Karpas-422 (cell line): ENCODE measurements at regions not wholly inside any gene's neighbourhood (a gene's known extent, or its start where the extent isn't known, plus 50 kb on each side); places are given as distances from the start of the nearest gene placed in this dataset.

Experiments used
- DNase-seq: peaks from one replicate; pipeline ENCODE4 v3.0.0-alpha.2; 2015
- H2AFZ ChIP-seq: fragments of 200-600 bp; sonication (generic); 2 replicates; pipeline ENCODE4 v1.6.1; 2014; ENCODE audit warnings: antibody characterized with exemption, low read length, mixed read lengths
- H3K27ac ChIP-seq: fragments of 200-600 bp; sonication (generic); 2 replicates; pipeline ENCODE4 v1.5.1; 2014; ENCODE audit warnings: mild to moderate bottlenecking, low read length, moderate library complexity
- H3K27me3 ChIP-seq: fragments of 200-600 bp; sonication (generic); 2 replicates; pipeline ENCODE4 v1.6.1; 2014; ENCODE audit warnings: low read length, mixed read lengths
- H3K36me3 ChIP-seq: fragments of 200-600 bp; sonication (generic); 2 replicates; pipeline ENCODE4 v1.6.1; 2014; ENCODE audit warnings: low read length, mixed read lengths; ENCODE audit not compliant: insufficient read depth
- H3K4me1 ChIP-seq: fragments of 200-600 bp; sonication (generic); 2 replicates; pipeline ENCODE4 v1.6.1; 2014; ENCODE audit warnings: mild to moderate bottlenecking, low read length, mixed read lengths
- H3K4me2 ChIP-seq: fragments of 200-600 bp; sonication (generic); 2 replicates; pipeline ENCODE4 v1.6.1; 2014; ENCODE audit warnings: low read length, low read depth, mild to moderate bottlenecking; ENCODE audit not compliant: poor library complexity, severe bottlenecking
- H3K4me3 ChIP-seq: fragments of 200-600 bp; sonication (generic); 2 replicates; pipeline ENCODE4 v1.5.1; 2014; ENCODE audit warnings: mild to moderate bottlenecking, antibody characterized with exemption, low read length, mixed read lengths
- H3K79me2 ChIP-seq: fragments of 200-600 bp; sonication (generic); 2 replicates; pipeline ENCODE4 v1.6.1; 2014; ENCODE audit warnings: mild to moderate bottlenecking, low read length, mixed read lengths
- H3K9ac ChIP-seq: fragments of 200-600 bp; sonication (generic); 2 replicates; pipeline ENCODE4 v1.6.0; 2014; ENCODE audit warnings: low read length
- H3K9me2 ChIP-seq: fragments of 200-600 bp; sonication (generic), shearing (Covaris generic); replicated peaks from 2 replicates; pipeline ENCODE4 v1.6.0; 2014; ENCODE audit warnings: mild to moderate bottlenecking, low read length, moderate library complexity; ENCODE audit not compliant: insufficient read depth
- H3K9me3 ChIP-seq: fragments of 300-700, 200-600 bp; sonication (generic); 2 replicates; pipeline ENCODE4 v1.6.1; 2014; ENCODE audit warnings: low read length, mixed read lengths
- H4K20me1 ChIP-seq: fragments of 200-600 bp; sonication (generic); 2 replicates; pipeline ENCODE4 v1.6.1; 2014; ENCODE audit warnings: mild to moderate bottlenecking, antibody characterized with exemption, low read length, low read depth; ENCODE audit not compliant: insufficient read depth

DNA sequence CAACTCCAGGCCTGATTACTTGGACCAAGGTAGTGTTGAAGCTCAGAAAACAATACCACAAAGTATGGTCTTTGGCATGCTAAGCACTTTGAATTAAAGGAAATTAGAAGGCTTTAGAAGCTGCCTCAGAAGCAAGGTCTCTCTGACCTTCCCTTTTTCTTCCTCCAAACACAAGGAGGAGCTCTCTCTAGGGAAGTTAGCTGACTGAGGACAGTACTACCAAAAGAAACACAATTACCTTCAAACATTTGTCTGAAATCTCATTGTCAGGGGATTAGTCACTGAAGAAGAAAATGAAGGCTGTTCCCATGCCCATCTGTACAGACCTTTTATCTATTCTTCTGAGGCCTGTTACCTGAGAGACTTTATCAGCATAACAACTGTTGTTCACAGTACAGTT, 279.3 kb downstream of the CDH20 start:
- H3K9ac ChIP-seq = no peak overlapping the region
- no peaks in the 10 kb centered on the region for H3K9me3 ChIP-seq
- H3K9me2 ChIP-seq = no peaks in the 10 kb centered on the region
- no peak overlapping the region for H3K4me2 ChIP-seq
- no peak overlapping the region for H3K4me3 ChIP-seq
- no peak overlapping the region for H2AFZ ChIP-seq
- no peaks in the 10 kb centered on the region for H3K4me1 ChIP-seq
- no peaks in the 10 kb centered on the region for H3K79me2 ChIP-seq
- H3K36me3 ChIP-seq = no peaks in the 10 kb centered on the region
- H4K20me1 ChIP-seq = no peaks in the 10 kb centered on the region
- no peak for DNase-seq
- no peak overlapping the region for H3K27ac ChIP-seq
- H3K27me3 ChIP-seq = no peaks in the 10 kb centered on the region

DNA sequence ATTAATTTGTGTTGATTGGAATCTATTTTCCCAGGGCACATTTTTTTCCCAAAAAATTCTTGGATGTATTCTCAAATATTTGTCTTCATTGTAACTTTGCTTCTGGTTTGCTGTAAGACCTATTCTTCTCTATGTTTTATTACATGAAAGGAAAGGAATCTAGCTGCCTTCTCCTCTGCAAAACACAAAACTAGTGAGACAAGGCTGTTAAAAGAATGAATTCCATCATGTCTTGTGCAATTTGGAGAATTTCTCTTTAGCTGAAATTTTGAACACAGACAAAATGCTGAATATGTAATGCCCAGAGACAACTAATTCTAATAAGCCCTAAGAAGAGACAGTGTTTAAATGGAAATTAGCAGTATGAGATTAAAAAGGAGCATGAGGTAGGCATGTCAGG, 275.9 kb downstream of the CDH20 start:
- H3K4me1 ChIP-seq = no peaks in the 10 kb centered on the region
- DNase-seq = no peak
- H3K36me3 ChIP-seq = no peaks in the 10 kb centered on the region
- H3K4me2 ChIP-seq = no peak overlapping the region
- H3K9me2 ChIP-seq = no peaks in the 10 kb centered on the region
- H4K20me1 ChIP-seq = no peaks in the 10 kb centered on the region
- H3K9ac ChIP-seq = no peak overlapping the region
- H3K27ac ChIP-seq = no peak overlapping the region
- H3K9me3 ChIP-seq = no peaks in the 10 kb centered on the region
- H2AFZ ChIP-seq = no peak overlapping the region
- no peak overlapping the region for H3K4me3 ChIP-seq
- no peaks in the 10 kb centered on the region for H3K27me3 ChIP-seq
- no peaks in the 10 kb centered on the region for H3K79me2 ChIP-seq

DNA sequence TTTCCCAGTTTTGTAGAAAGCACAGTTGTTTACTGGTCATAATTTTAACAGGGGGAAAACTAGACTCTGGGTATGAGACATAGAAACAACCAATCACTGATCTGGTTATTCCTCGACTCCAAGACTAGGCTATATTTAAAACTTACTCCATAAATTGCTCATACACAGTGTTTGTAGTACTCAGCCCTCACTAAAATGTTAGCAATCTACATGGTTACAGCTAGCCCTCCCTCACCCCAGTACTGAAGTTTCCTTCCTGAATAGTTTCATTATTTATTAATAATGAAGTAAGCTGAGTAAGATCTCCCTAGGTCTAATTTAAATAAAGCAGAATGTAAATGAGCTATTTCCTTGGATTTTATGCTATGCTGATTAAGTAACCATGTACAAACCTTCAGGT, 275.1 kb downstream of the CDH20 start:
- no peak for DNase-seq
- no peak overlapping the region for H3K9ac ChIP-seq
- no peak overlapping the region for H3K27ac ChIP-seq
- no peak overlapping the region for H2AFZ ChIP-seq
- no peaks in the 10 kb centered on the region for H3K4me1 ChIP-seq
- H3K36me3 ChIP-seq = no peaks in the 10 kb centered on the region
- H3K9me2 ChIP-seq = no peaks in the 10 kb centered on the region
- H3K79me2 ChIP-seq = no peaks in the 10 kb centered on the region
- H3K9me3 ChIP-seq = no peaks in the 10 kb centered on the region
- no peaks in the 10 kb centered on the region for H4K20me1 ChIP-seq
- H3K4me3 ChIP-seq = no peak overlapping the region
- no peaks in the 10 kb centered on the region for H3K27me3 ChIP-seq
- no peak overlapping the region for H3K4me2 ChIP-seq

DNA sequence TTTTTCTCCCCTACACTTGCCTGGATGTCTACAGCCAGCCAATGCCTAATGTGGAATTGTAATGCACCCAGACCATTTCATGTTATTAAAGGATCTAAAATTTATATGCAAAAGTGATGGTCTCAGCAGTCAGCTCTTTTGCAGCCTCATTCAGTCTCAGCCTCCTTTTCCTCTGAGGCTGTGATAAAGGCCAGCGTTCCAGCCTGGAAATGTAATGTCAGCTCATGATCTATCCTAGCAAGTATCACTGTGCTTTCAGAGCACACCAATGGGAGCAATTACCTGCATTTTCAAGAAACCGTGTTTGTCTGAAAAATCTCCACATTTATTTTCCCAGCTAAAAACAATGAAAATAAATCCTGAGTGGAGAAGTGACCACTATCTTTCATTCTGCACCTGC, 274.6 kb downstream of the CDH20 start:
- Histone ChIP-seq H2AFZ (no peak overlapping the region), H3K36me3 (no peaks in the 10 kb centered on the region), H3K4me1 (no peaks in the 10 kb centered on the region), H3K27me3 (no peaks in the 10 kb centered on the region), H3K9me2 (no peaks in the 10 kb centered on the region), H3K9ac (no peak overlapping the region), H3K79me2 (no peaks in the 10 kb centered on the region), H3K4me2 (no peak overlapping the region), H3K27ac (no peak overlapping the region), H3K9me3 (no peaks in the 10 kb centered on the region), H4K20me1 (no peaks in the 10 kb centered on the region), H3K4me3 (no peak overlapping the region)
- DNase-seq = no peak

DNA sequence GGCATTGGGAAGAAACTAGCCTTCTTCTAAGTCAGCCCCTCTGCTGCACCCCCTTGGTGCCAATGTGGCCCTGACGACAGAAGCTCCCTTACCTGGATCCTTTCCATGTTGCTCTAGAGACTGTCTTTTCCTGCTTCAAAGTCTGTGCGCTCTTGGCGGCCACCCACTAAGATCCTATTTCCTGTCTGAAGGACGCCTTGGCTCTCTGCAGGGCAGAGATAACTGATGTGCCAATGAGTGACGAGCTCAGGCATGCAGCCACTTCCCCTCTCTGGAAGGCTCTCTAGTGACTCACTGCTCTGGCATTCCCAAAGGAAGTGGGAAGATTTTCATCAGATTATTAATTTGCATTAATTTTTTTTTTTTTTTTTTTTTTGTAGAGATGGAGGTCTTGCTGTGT, 273.5 kb downstream of the CDH20 start:
- no peak overlapping the region for H3K4me2 ChIP-seq
- no peak overlapping the region for H2AFZ ChIP-seq
- no peaks in the 10 kb centered on the region for H4K20me1 ChIP-seq

DNA sequence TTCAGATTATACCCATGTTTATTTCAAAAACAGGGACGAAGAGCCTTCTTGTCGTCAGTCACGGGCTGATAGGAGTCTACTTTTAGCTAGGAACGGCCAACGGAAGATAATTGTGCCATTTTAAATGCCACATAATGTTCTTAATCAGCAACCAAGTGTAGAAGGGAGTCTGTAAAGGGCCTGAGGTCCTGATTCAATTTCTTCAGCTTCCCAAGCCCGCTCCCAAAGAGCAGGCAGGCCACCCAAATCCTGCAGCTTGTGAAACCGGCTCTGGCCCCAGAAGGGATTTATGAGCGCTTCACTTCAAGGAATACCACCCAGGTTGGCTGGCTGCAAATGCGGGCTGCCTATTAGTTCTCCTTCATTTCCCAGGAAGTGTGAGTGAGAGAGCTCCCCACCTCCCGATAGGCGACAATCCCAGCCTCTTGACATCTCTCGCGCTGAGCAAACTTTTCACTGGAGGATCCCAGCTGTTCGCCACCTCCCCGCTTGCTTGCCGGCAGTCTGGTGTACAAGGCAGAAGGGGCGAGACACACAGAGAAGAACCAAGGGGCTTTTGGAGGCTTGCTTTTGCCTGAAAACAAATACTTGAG, 272.9 kb downstream of the CDH20 start:
- no peaks in the 10 kb centered on the region for H3K36me3 ChIP-seq
- H4K20me1 ChIP-seq = no peaks in the 10 kb centered on the region
- no peak overlapping the region for H3K9ac ChIP-seq
- no peak overlapping the region for H3K27ac ChIP-seq
- H3K4me2 ChIP-seq = no peak overlapping the region
- H3K79me2 ChIP-seq = no peaks in the 10 kb centered on the region
- H3K27me3 ChIP-seq = no peaks in the 10 kb centered on the region
- H3K9me3 ChIP-seq = no peaks in the 10 kb centered on the region
- no peak overlapping the region for H2AFZ ChIP-seq
- H3K4me3 ChIP-seq = no peak overlapping the region
- DNase-seq = no peak
- H3K4me1 ChIP-seq = no peaks in the 10 kb centered on the region
- H3K9me2 ChIP-seq = no peaks in the 10 kb centered on the region

More for the DNA sequence above, 273.5 kb downstream of the CDH20 start:
- H3K9me3 ChIP-seq = no peaks in the 10 kb centered on the region
- no peaks in the 10 kb centered on the region for H3K4me1 ChIP-seq
- no peaks in the 10 kb centered on the region for H3K79me2 ChIP-seq
- DNase-seq = no peak
- no peaks in the 10 kb centered on the region for H3K27me3 ChIP-seq
- no peak overlapping the region for H3K4me3 ChIP-seq
- no peaks in the 10 kb centered on the region for H3K36me3 ChIP-seq
- H3K27ac ChIP-seq = no peak overlapping the region
- H3K9ac ChIP-seq = no peak overlapping the region
- H3K9me2 ChIP-seq = no peaks in the 10 kb centered on the region

DNA sequence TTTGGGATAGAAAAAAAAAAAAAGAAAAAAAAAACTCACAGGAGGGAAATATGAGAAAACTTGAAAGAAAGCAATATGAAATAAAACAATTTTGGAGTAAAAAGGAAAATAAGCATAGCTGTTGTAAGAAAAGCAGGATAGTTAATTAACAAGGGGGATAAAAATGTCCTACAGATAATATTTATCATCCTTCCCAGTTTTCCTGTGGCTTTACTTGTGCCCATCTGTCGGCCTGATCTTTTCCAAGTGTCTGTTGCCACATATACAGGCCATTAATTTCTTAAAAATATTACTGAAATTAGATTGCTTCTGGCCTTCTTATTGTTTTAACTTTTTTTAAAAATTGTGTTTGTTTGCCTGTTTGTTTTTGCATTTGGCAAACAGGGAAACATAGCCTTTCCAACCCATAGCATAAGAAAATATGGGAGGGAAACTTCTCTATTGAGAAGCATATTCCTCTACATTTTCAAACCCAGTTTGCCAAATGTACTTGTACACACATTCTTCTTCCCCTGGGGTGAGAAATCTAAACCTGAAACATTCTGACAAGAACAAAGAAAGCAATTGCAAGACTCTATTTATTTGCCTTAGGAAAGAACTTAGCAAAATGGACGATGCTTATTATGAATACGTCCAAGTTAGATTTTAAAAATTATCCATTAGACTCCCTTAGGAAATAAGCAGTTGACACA, 272.3 kb downstream of the CDH20 start:
- H3K9ac ChIP-seq = no peak overlapping the region
- no peaks in the 10 kb centered on the region for H3K9me2 ChIP-seq
- no peaks in the 10 kb centered on the region for H4K20me1 ChIP-seq
- no peak overlapping the region for H3K27ac ChIP-seq
- H3K79me2 ChIP-seq = no peaks in the 10 kb centered on the region
- no peak overlapping the region for H2AFZ ChIP-seq
- H3K27me3 ChIP-seq = no peaks in the 10 kb centered on the region
- H3K4me1 ChIP-seq = no peaks in the 10 kb centered on the region
- no peaks in the 10 kb centered on the region for H3K36me3 ChIP-seq
- no peak overlapping the region for H3K4me3 ChIP-seq
- no peak overlapping the region for H3K4me2 ChIP-seq
- no peak for DNase-seq
- H3K9me3 ChIP-seq = no peaks in the 10 kb centered on the region
